K562 (cell line): ENCODE measurements at regions not wholly inside any gene's neighbourhood (a gene's known extent, or its start where the extent isn't known, plus 50 kb on each side); places are given as distances from the start of the nearest gene placed in this dataset.

Source experiments
- ATAC-seq: fragments of 200-7000 bp; cut with Tn5 transposase; 3 replicates; pipeline ENCODE4 v1.9.1; 2020; ENCODE audit warnings: moderate library complexity
- BruUV-seq: library from RNA; stranded (reverse); fragments of 400-500 nt; replicated peaks from 2 replicates; lab custom pipeline; 2021; lab: Mats Ljungman, UMichigan
- CTCF ChIA-PET: fragments of 300-600 bp; formaldehyde crosslinking; extraction: SDS; loops from one replicate; lab custom pipeline; 2021; ENCODE audit warnings: low intra/inter-chr PET ratio; lab: Yijun Ruan, JAX
- POLR2A ChIA-PET: fragments of 300-600, 350-650 bp; sonication (Branson Sonifier 250); formaldehyde crosslinking; extraction: SDS; loops from one replicate; lab custom pipeline; 2021; ENCODE audit warnings: antibody characterized with exemption, inconsistent platforms; lab: Yijun Ruan, JAX
- DNase-seq, 4 experiments: peaks; one replicate each; pipeline versions ENCODE4 v3.0.0 to v3.0.0-alpha.2; 2011 to 2018; ENCODE audit warnings: low spot score in 3 of 4, mixed read lengths in 3 of 4; ENCODE audit errors: extremely low read depth in 1 of 4
- FAIRE-seq: peaks from 2 replicates; lab custom pipeline; 2011; peaks lifted over from hg19 to GRCh38; lab: Jason Lieb, UNC
- H2AFZ ChIP-seq: 2 replicates; pipeline ENCODE4 v1.6.0; 2011; ENCODE audit warnings: low read depth, low read length, control low read depth, inconsistent platforms
- H3K27ac ChIP-seq: fragments of 200-600 bp; 3 replicates; pipeline ENCODE4 v1.8.0; 2011; ENCODE audit warnings: low read depth, mild to moderate bottlenecking, control low read depth, inconsistent platforms, low read length, moderate library complexity, mixed read lengths; ENCODE audit errors: extremely low read depth
- H3K27me3 ChIP-seq, 2 experiments: fragments of 300-600 bp in 1 of 2; 2 replicates in 1 of 2; 3 replicates in 1 of 2; pipeline versions ENCODE4 v1.6.0 to v1.8.0; 2011; ENCODE audit warnings: inconsistent platforms in 2 of 2, low read length in 2 of 2, mild to moderate bottlenecking in 1 of 2, mixed read lengths in 1 of 2, moderate library complexity in 1 of 2; ENCODE audit not compliant: control insufficient read depth in 2 of 2, insufficient read depth in 2 of 2
- H3K36me3 ChIP-seq: fragments of 300-600 bp; 3 replicates; pipeline ENCODE4 v1.8.0; 2011; ENCODE audit warnings: mild to moderate bottlenecking, low read length, inconsistent platforms; ENCODE audit not compliant: control insufficient read depth, insufficient read depth
- H3K4me1 ChIP-seq, 2 experiments: fragments of 200-600 bp in 1 of 2; replicated peaks in 1 of 2; 2 replicates in 1 of 2; 3 replicates in 1 of 2; pipeline versions ENCODE4 v1.5.1 to v1.8.0; 2011; ENCODE audit warnings: inconsistent platforms in 2 of 2, low read length in 2 of 2, mild to moderate bottlenecking in 1 of 2, mixed read lengths in 1 of 2, moderate library complexity in 1 of 2; ENCODE audit not compliant: control insufficient read depth in 2 of 2, insufficient read depth in 2 of 2
- H3K4me2 ChIP-seq: 2 replicates; pipeline ENCODE4 v1.6.1; 2011; ENCODE audit warnings: low read length, control low read depth, inconsistent platforms, mixed read lengths; ENCODE audit not compliant: insufficient read depth
- H3K4me3 ChIP-seq: fragments of 200-600 bp; sonication (generic), shearing (Covaris generic); 2 replicates; pipeline ENCODE4 v1.5.1; 2016; ENCODE audit warnings: control low read depth, inconsistent platforms
- H3K79me2 ChIP-seq: fragments of 200-600 bp; 3 replicates; pipeline ENCODE4 v1.8.0; 2011; ENCODE audit warnings: low read length, inconsistent platforms; ENCODE audit not compliant: control insufficient read depth, insufficient read depth
- H3K9ac ChIP-seq, 2 experiments: 2 replicates each; pipeline versions ENCODE4 v1.6.0 to v1.6.1; 2011; ENCODE audit warnings: low read depth in 2 of 2, low read length in 2 of 2, control low read depth in 1 of 2, inconsistent platforms in 1 of 2, mild to moderate bottlenecking in 1 of 2, mixed read lengths in 1 of 2; ENCODE audit not compliant: insufficient read depth in 1 of 2
- H3K9me1 ChIP-seq: one replicate; pipeline ENCODE4 v1.6.0; 2011; ENCODE audit warnings: inconsistent platforms, mild to moderate bottlenecking, low read length, moderate library complexity; ENCODE audit not compliant: control insufficient read depth, insufficient read depth
- H3K9me3 ChIP-seq: replicated peaks from 2 replicates; pipeline ENCODE4 v1.5.1; 2011; ENCODE audit warnings: low read depth, low read length, inconsistent platforms; ENCODE audit not compliant: control insufficient read depth, insufficient read depth
- H4K20me1 ChIP-seq: replicated peaks from 2 replicates; pipeline ENCODE4 v1.6.1; 2011; ENCODE audit warnings: low read length, inconsistent platforms, mixed read lengths; ENCODE audit not compliant: control insufficient read depth, insufficient read depth
- ARNT ChIP-seq, 2 experiments: fragments of 450-650 bp; IDR thresholded peaks; 2 replicates each; pipeline ENCODE4 v1.6.1; 2016; ENCODE audit warnings: mild to moderate bottlenecking in 1 of 2
- CEBPG ChIP-seq, 3 experiments: fragments of 200-800 bp in 1 of 3; sonication (Bioruptor generic) in 1 of 3; sonication (generic) in 1 of 3; formaldehyde crosslinking in 1 of 3; IDR thresholded peaks in 2 of 3; conservative IDR thresholded peaks in 1 of 3; 2 replicates each; pipeline versions ENCODE4 v1.6.1 to v1.8.0; 2016 to 2022; ENCODE audit warnings: missing compliant biosample characterization in 2 of 3, missing genetic modification characterization in 2 of 3, mild to moderate bottlenecking in 1 of 3, missing genetic modification reagents in 1 of 3
- CHD1 ChIP-seq: fragments of 200-600 bp; sonication (generic); IDR thresholded peaks from one replicate; pipeline ENCODE4 v1.6.1; 2012; ENCODE audit warnings: mild to moderate bottlenecking, moderate library complexity, low read length, inconsistent platforms
- CHD4 ChIP-seq: fragments of 200-600 bp; sonication (generic); IDR thresholded peaks from 3 replicates; pipeline ENCODE4 v1.6.1; 2012; ENCODE audit warnings: low read depth, mild to moderate bottlenecking, mixed read lengths, low read length, inconsistent platforms; ENCODE audit not compliant: insufficient read depth, insufficient replicate concordance, poor library complexity, severe bottlenecking
- EHMT2 ChIP-seq: fragments of 450-650 bp; IDR thresholded peaks from 2 replicates; pipeline ENCODE4 v1.6.1; 2018; ENCODE audit warnings: antibody characterized with exemption
- FUS ChIP-seq: fragments of 200-400 bp; formaldehyde crosslinking; optimal IDR thresholded peaks from 2 replicates; pipeline ENCODE3; 2017; ENCODE audit warnings: low read depth, low read length
- IRF1 ChIP-seq: sonication (generic); formaldehyde crosslinking; IDR thresholded peaks from 2 replicates; pipeline ENCODE4 v1.8.0; 2022; ENCODE audit warnings: missing genetic modification reagents, mild to moderate bottlenecking, borderline replicate concordance
- NBN ChIP-seq: fragments of 450-650 bp; IDR thresholded peaks from 2 replicates; pipeline ENCODE4 v1.6.1; 2016; ENCODE audit warnings: low read depth, mild to moderate bottlenecking
- NFYB ChIP-seq: IDR thresholded peaks from 2 replicates; pipeline ENCODE4 v1.6.1; 2011; ENCODE audit warnings: mild to moderate bottlenecking, moderate library complexity; ENCODE audit not compliant: insufficient read length; ENCODE audit errors: extremely low read depth
- PRMT5 ChIP-seq: sonication (generic); formaldehyde crosslinking; IDR thresholded peaks from 2 replicates; pipeline ENCODE4 v1.5.0; 2020; ENCODE audit warnings: missing genetic modification reagents
- U2AF2 ChIP-seq: fragments of 200-400 bp; formaldehyde crosslinking; optimal IDR thresholded peaks from 2 replicates; pipeline ENCODE3; 2017; ENCODE audit warnings: low read depth, mild to moderate bottlenecking, low read length
- ZNF324 ChIP-seq: fragments of 250-450 bp; sonication (Bioruptor Pico); IDR thresholded peaks from 2 replicates; pipeline ENCODE4 v1.4.0; 2020; ENCODE audit warnings: mild to moderate bottlenecking
- ZNF445 ChIP-seq: fragments of 250-450 bp; sonication (Bioruptor Pico); IDR thresholded peaks from 2 replicates; pipeline ENCODE4 v1.4.0; 2020; ENCODE audit warnings: low read depth, mild to moderate bottlenecking, moderate library complexity
- ZNF695 ChIP-seq: fragments of 450-650 bp; formaldehyde crosslinking; IDR thresholded peaks from 2 replicates; pipeline ENCODE4 v1.4.0; 2020; ENCODE audit warnings: mild to moderate bottlenecking, moderate library complexity
- WGBS: fragments of 100-300 bp; shearing (Covaris generic); methylation state at CpG from one replicate; pipeline ENCODE4 v1.1.6; 2016; ENCODE audit warnings: low coverage, mixed read lengths; ENCODE audit not compliant: insufficient coverage; ENCODE audit errors: missing lambda C conversion rate; 5-methylcytosine and 5-hydroxymethylcytosine counted together
- in situ Hi-C: fragments of 300-500 bp; cut with MboI; formaldehyde crosslinking; loops from 4 replicates; pipeline ENCODE4 v1.15.0; 2018; ENCODE audit warnings: inconsistent platforms, mixed read lengths
- intact Hi-C: fragments of 100-400 bp; cut with micrococcal nuclease; formaldehyde crosslinking; loops from 2 replicates; pipeline ENCODE4 v1.14.2; 2022
- TF ChIP-seq, protein P1 (sequence below): IDR thresholded peaks from 2 replicates; pipeline ENCODE4 v1.6.1; 2011; ENCODE audit warnings: borderline replicate concordance, low read depth, mild to moderate bottlenecking, moderate library complexity, low read length; ENCODE audit not compliant: insufficient read depth, poor library complexity, severe bottlenecking

- intact Hi-C loops: no loop called here
- ChIA-PET CTCF (no interaction called here), POLR2A (no interaction called here)
- no peak overlapping the region for H3K27ac ChIP-seq
- no peak overlapping the region for H3K4me3 ChIP-seq
- in situ Hi-C loops: no loop called here
- no peaks in the 10 kb centered on the region for H3K4me1 ChIP-seq
- FAIRE-seq (no peak), DNase-seq (no peak), ATAC-seq (no peak)
- no peaks in the 10 kb centered on the region for H3K36me3 ChIP-seq
- H2AFZ ChIP-seq: no peak overlapping the region
- no peak overlapping the region for H3K4me2 ChIP-seq
- no peaks in the 10 kb centered on the region for H3K79me2 ChIP-seq
- H3K27me3 ChIP-seq: no peaks in the 10 kb centered on the region
- no peak overlapping the region for H3K9ac ChIP-seq
- no peaks in the 10 kb centered on the region for H3K9me1 ChIP-seq
- no peaks in the 10 kb centered on the region for H4K20me1 ChIP-seq
- no peak for TF ChIP-seq CEBPG (CRISPR knock-in tag; IDR thresholded peaks at IDR 0.05)
- no peak for TF ChIP-seq CEBPG (tag; conservative IDR thresholded peaks at IDR 0.05 in 1 of 2, IDR thresholded peaks at IDR 0.05 in 1 of 2)
- no peak for TF ChIP-seq NBN
- TF ChIP-seq, protein P1, sequence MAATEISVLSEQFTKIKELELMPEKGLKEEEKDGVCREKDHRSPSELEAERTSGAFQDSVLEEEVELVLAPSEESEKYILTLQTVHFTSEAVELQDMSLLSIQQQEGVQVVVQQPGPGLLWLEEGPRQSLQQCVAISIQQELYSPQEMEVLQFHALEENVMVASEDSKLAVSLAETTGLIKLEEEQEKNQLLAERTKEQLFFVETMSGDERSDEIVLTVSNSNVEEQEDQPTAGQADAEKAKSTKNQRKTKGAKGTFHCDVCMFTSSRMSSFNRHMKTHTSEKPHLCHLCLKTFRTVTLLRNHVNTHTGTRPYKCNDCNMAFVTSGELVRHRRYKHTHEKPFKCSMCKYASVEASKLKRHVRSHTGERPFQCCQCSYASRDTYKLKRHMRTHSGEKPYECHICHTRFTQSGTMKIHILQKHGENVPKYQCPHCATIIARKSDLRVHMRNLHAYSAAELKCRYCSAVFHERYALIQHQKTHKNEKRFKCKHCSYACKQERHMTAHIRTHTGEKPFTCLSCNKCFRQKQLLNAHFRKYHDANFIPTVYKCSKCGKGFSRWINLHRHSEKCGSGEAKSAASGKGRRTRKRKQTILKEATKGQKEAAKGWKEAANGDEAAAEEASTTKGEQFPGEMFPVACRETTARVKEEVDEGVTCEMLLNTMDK: no peak
- TF ChIP-seq ARNT (IDR thresholded peaks at IDR 0.05): no peak
- TF ChIP-seq ZNF445 (CRISPR knock-in tag): no peak
- TF ChIP-seq EHMT2: no peak
- TF ChIP-seq ZNF695 (CRISPR knock-in tag): no peak
- TF ChIP-seq CHD4: no peak
- TF ChIP-seq U2AF2: no peak
- TF ChIP-seq FUS: no peak
- TF ChIP-seq NFYB: no peak
- no peak for TF ChIP-seq ZNF324 (CRISPR knock-in tag)
- no peak for TF ChIP-seq CHD1
- no peak for TF ChIP-seq IRF1 (CRISPR knock-in tag)
- no peak for TF ChIP-seq PRMT5 (CRISPR knock-in tag)
- TF ChIP-seq, all 486 proteins: peak for 0
- H3K9me3 ChIP-seq: no peaks in the 10 kb centered on the region
- no TSS peak for BruUV-seq
- WGBS: 3% methylated on average over 2 of the region's 2 CpGs
Observed at GRCh38 chr9:12876872-12877271, 102.1 kb downstream of the LURAP1L start.
